GM19328 (cell line): ENCODE measurements at regions not wholly inside any gene's neighbourhood (a gene's known extent, or its start where the extent isn't known, plus 50 kb on each side); places are given as distances from the start of the nearest gene placed in this dataset.
"Not testable (repeated sequence)": the region's sequence is repeated elsewhere in the genome, so short reads cannot be mapped to it uniquely, and the experiment has no call there.

Source experiments
- ATAC-seq: cut with Tn5 transposase; IDR thresholded peaks from one replicate; pipeline ENCODE4 v1.9.1; 2021; ENCODE audit warnings: mild to moderate bottlenecking, moderate library complexity; ENCODE audit not compliant: unreplicated experiment

DNA sequence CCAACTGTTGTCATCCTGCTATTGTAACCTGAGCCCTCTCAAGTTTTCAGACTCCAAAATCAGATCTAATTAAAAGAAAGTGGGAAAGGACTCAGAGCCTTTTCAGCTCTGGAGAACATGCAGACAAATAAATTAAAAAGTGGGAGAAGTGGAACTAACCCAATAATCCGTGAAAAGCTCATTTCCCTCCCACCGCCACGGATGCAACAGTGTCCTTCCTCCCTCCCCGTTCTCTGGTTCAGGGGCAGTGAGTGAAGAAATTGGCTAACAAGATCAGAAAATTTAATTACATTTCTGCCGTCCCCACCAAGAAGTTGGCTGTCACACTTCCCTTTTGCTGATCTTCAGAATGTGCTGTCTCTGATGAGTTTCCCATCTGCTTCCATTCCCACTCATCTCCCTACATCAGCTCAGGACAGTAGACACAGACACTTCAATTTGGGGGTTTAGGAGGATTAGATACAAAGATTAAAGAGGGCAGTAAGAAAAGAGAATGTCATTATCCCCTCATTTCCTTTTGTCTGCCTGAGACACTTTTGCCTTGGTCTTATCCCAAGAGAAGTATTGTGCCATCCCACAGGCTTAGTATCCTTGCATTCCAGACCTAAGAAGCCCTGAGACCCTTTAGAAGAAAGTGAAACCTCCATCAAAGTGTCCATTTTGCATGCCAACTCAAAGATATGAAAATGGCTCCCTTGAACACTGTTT, 335.7 kb upstream of the PPP2R3A start:
- ATAC-seq, result no peak

DNA sequence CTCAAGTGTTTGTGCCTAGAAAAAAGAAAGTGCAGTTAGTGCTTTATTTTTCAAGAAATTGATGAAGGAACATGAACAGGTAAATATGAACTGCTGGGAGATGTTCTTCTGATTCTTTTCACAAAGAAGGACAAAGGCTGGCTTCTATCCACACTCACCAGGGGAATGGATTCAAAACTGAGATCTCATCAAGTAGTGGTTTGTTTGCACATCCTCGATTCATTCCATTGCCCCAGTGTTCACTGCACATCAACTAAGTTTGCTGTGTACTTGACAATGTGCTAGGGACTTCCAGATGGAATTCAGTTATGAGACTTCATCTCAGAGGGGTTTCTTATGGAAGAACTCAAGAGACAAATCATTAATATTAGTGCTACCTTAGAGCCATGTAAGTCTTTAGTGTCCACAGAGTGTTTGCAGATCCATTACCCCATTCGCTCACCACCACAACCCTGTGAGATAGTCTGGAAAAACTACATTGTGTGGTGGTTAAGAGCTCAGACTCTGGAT, 332.9 kb upstream of the PPP2R3A start:
- no peak for ATAC-seq

DNA sequence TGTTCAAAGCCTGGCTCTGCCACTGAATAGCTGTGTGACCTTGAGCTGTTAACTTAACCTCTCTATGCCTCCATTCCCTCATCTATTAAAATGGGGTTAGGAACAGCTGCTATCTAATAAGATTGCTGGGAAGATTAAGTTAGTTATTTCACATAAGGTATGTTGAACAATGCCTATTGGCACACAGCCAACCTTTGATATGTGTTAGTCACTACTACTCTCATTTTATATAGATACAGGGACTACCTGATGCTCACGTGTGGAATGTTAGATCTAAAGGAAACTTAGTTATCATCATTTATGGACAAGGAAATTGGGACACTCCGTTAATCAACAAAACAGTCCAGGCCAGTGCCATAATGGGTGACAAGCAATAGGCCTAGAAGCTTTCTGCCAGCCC, 332.4 kb upstream of the PPP2R3A start:
- no peak for ATAC-seq

DNA sequence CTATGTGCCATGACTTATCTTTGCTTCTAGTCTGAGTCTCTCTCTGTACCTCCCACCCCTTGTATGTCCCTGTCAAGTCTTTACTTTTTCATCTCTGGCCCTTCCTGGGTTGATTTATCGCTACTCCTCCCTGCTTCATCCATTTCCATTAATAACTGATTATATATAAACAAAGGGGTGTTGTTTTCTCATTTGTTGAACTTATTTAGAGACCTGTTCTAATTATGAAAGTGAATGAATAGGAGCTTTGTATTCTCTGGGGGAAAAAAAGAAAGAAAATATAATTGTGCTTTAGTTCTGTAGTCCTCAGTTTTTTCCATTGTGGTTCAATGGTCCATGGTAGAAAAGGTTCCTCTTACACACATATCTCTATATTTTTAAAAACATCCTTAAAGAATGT, 328.9 kb upstream of the PPP2R3A start:
- ATAC-seq, result no peak

- no peak for ATAC-seq
These were observed 328.5 kb upstream of the PPP2R3A start for GRCh38 chr3:135637013-135637412.

GRCh38 chr3:135641761-135642160, 323.8 kb upstream of the PPP2R3A start:
- ATAC-seq, result no peak

- ATAC-seq, result no peak
These were observed 320.0 kb upstream of the PPP2R3A start for GRCh38 chr3:135645541-135645940.

- no peak for ATAC-seq
These were observed 318.7 kb upstream of the PPP2R3A start for GRCh38 chr3:135646873-135647272.

DNA sequence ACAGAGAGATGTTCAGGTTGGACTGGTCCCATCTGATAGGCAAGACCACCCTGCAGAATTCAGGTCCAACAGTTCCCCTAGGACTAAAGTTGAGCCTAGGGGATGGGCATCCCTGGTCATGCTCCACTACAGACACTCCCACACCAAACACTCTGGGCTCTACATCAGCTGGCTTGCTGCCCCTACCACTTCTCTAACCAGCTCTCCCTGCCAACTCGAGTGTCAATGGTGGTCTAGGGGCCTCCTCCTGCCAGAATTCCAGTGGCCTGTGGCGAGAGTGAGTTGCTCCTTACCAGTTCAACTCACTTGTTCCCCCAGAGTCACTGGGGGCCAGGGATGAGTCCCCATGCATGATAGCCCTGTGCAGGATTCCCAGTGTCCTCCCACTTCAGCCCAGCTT, 316.2 kb upstream of the PPP2R3A start:
- ATAC-seq, result no peak

- no peak for ATAC-seq
These were observed 315.2 kb upstream of the PPP2R3A start for GRCh38 chr3:135650309-135650708.

GRCh38 chr3:135652388-135652787, 313.1 kb upstream of the PPP2R3A start:
- ATAC-seq, result no peak

DNA sequence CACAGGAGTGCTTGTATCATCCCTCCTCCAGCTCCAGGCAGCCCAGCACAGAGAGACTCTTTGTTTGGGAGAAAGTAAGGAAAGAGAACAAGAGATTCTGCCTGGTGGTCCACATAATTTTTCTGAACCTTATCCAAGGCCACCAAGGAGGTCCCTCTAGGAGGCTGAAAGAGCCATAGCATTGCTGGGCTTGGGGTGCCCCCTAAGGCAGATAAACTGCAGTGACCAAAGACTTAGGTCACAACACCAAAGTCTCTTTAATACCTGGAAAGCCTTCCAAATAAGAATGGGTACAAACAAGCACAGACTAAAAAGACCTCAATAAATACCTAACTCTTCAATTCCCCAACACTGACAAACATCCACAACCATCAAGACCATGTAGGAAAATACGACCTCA, 310.2 kb upstream of the PPP2R3A start:
- no peak for ATAC-seq

GRCh38 chr3:135658451-135658850, 307.1 kb upstream of the PPP2R3A start:
- not testable (repeated sequence) for ATAC-seq

DNA sequence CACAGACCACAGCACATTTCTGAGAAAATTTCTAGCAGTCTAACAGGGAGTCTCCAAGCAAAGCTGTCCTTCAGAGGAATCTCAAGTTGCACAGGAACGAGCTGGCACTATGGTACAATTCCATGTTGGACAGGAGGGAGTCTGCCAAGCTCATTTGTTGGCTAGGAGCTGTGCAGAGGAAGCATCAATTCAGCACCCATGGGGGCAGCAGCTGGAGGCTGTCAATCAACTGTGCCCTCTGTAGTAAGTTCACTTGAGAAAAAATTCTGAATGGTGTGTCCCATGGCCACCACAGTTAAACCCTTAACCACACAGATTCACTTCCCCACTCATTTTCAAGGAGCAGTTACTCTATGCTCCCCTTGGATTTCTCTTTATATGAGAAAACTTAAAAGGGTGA, 298.5 kb upstream of the PPP2R3A start:
- ATAC-seq, result no peak

DNA sequence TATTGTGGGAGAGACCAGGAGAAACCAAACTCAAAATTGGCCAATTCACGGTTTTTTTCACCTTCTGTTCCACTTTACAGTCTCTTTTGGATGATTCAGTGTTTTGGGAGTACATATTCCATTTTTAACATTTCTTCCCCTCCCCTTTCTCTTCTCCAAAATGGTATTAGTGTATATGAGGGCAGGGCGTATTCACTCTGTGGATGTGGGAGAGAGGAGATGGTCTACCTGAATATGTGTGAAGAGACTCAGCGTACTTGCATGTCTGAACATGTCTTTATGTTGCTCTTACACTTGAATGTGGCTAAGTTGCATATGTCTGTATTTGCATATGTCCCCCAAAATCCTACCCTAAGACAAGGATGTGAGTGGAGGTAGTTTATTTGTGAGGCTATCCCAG, 291.0 kb upstream of the PPP2R3A start:
- no peak for ATAC-seq

DNA sequence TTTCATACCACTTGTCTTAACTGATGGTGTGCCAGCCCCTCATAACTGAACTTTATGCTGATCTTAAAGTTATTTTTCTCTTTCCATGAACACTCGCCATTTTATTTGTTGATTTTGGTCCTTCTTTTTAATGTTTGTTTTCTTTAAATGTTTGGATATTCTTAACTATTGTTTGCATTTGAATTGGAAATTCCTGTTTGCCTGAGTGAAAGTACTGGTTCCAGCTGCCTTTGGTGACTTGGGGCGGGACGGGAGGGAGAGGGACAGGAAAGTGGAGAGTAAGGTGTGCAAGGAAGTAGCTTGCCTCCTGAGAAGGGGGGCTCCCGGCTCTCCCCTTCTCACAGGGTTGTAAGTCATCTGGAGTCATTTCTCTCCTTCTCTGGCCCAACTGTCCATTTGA, 287.1 kb upstream of the PPP2R3A start:
- ATAC-seq, result no peak

GRCh38 chr3:135688003-135688402, 277.5 kb upstream of the PPP2R3A start:
- ATAC-seq, result no peak

GRCh38 chr3:135690664-135691063, 274.9 kb upstream of the PPP2R3A start:
- no peak for ATAC-seq

GRCh38 chr3:135691240-135691639, 274.3 kb upstream of the PPP2R3A start:
- no peak for ATAC-seq

DNA sequence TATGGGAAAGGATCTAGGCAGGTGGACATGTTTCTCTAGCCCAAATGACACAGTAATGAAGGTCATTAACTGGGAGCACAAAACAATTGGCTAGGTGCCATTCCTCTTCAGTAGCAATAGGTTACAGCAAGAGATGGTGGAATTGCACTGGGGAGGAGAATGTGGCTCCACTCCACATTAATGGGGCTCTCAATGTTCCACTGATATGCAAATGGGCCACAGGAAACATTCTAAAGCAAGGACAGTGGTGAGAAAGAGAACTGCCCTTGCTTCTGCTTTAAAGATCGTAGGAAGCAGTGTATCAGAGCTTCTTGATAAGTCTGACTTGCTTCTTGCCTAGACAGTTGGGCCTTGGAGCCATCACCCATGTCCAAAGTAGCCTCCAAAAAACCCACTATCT, 271.4 kb upstream of the PPP2R3A start:
- ATAC-seq, result no peak

DNA sequence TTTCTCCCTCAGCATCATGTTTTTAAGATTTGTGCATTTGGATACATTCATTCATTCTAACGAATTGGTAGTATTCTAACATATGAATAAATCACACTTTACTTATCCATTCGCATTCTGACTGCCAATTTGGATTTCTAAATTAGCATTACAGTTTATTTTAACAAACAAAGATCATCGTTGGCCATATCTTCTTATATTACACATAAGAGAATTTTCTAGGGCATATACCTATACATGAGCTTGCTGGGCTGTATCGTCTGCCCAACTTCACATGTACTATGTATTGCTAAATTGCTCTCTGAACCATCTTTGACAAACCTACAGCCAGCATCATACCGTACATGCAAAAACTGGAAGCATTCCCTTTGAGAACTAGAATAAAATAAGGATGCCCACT, 265.8 kb upstream of the PPP2R3A start:
- no peak for ATAC-seq

GRCh38 chr3:135706758-135707375, 258.7 kb upstream of the PPP2R3A start:
- no peak for ATAC-seq

GRCh38 chr3:135719449-135719848, 246.1 kb upstream of the PPP2R3A start:
- no peak for ATAC-seq
